HepG2 (cell line): ENCODE measurements at regions not wholly inside any gene's neighbourhood (a gene's known extent, or its start where the extent isn't known, plus 50 kb on each side); places are given as distances from the start of the nearest gene placed in this dataset.
A peak's percentile ranks its signal among the peaks of the same experiment; 100 is the strongest.

Source experiments
- AKAP8 ChIP-seq: sonication (generic); formaldehyde crosslinking; IDR thresholded peaks from 2 replicates; pipeline ENCODE4 v1.5.1; 2020; ENCODE audit warnings: mild to moderate bottlenecking, missing genetic modification reagents
- KDM2A ChIP-seq: sonication (generic); formaldehyde crosslinking; IDR thresholded peaks from 2 replicates; pipeline ENCODE4 v1.4.0; 2020; ENCODE audit warnings: low read depth, missing genetic modification reagents, borderline replicate concordance
- MED1 ChIP-seq: sonication (generic); formaldehyde crosslinking; IDR thresholded peaks from 2 replicates; pipeline ENCODE4 v1.4.0; 2020; ENCODE audit warnings: missing genetic modification reagents
- MED13 ChIP-seq: sonication (generic); formaldehyde crosslinking; IDR thresholded peaks from 2 replicates; pipeline ENCODE4 v1.5.0; 2020; ENCODE audit warnings: missing genetic modification reagents
- MIXL1 ChIP-seq: IDR thresholded peaks from 2 replicates; pipeline ENCODE4 v1.6.1; 2016
- MYC ChIP-seq: sonication (generic); formaldehyde crosslinking; IDR thresholded peaks from 2 replicates; pipeline ENCODE4 v1.9.0; 2021; ENCODE audit warnings: missing genetic modification reagents, borderline replicate concordance
- NCOA5 ChIP-seq: sonication (generic); formaldehyde crosslinking; IDR thresholded peaks from 2 replicates; pipeline ENCODE4 v1.4.0; 2020; ENCODE audit warnings: missing genetic modification reagents
- RAD51 ChIP-seq: fragments of 450-650 bp; IDR thresholded peaks from 2 replicates; pipeline ENCODE4 v1.6.1; 2016; ENCODE audit warnings: borderline replicate concordance
- REXO4 ChIP-seq: sonication (generic); formaldehyde crosslinking; IDR thresholded peaks from 2 replicates; pipeline ENCODE4 v1.8.0; 2022; ENCODE audit warnings: missing genetic modification reagents, mild to moderate bottlenecking, borderline replicate concordance
- SMAD1 ChIP-seq: sonication (generic); formaldehyde crosslinking; IDR thresholded peaks from 2 replicates; pipeline ENCODE4 v1.4.0; 2020; ENCODE audit warnings: missing genetic modification reagents, low read depth, mild to moderate bottlenecking, borderline replicate concordance
- TOE1 ChIP-seq: sonication (generic); formaldehyde crosslinking; IDR thresholded peaks from 2 replicates; pipeline ENCODE4 v1.4.0; 2020; ENCODE audit warnings: mild to moderate bottlenecking, missing genetic modification reagents
- TSC22D2 ChIP-seq: sonication (generic); formaldehyde crosslinking; IDR thresholded peaks from 2 replicates; pipeline ENCODE4 v1.5.1; 2020; ENCODE audit warnings: missing genetic modification reagents, mild to moderate bottlenecking, borderline replicate concordance
- U2AF2 ChIP-seq: fragments of 200-400 bp; formaldehyde crosslinking; IDR thresholded peaks from 2 replicates; pipeline ENCODE4 v1.6.1; 2017; ENCODE audit warnings: low read depth, mild to moderate bottlenecking, low read length
- ZBTB38 ChIP-seq: sonication (generic); formaldehyde crosslinking; IDR thresholded peaks from 2 replicates; pipeline ENCODE4 v1.5.1; 2020; ENCODE audit warnings: mild to moderate bottlenecking, missing genetic modification reagents
- ZBTB7A ChIP-seq: sonication (generic); formaldehyde crosslinking; IDR thresholded peaks from 2 replicates; pipeline ENCODE4 v1.8.0; 2022; ENCODE audit warnings: mild to moderate bottlenecking, missing genetic modification reagents
- ZC3H4 ChIP-seq: sonication (generic); formaldehyde crosslinking; IDR thresholded peaks from 2 replicates; pipeline ENCODE4 v1.4.0; 2020; ENCODE audit warnings: missing genetic modification reagents, borderline replicate concordance
- ZNF432 ChIP-seq: sonication (generic); formaldehyde crosslinking; IDR thresholded peaks from 2 replicates; pipeline ENCODE4 v1.5.0; 2020; ENCODE audit warnings: missing genetic modification reagents, mild to moderate bottlenecking, borderline replicate concordance
- ZNF782 ChIP-seq: sonication (generic); formaldehyde crosslinking; IDR thresholded peaks from 2 replicates; pipeline ENCODE4 v1.4.0; 2020; ENCODE audit warnings: missing genetic modification reagents, mild to moderate bottlenecking, borderline replicate concordance
- TF ChIP-seq, protein P1 (sequence below): sonication (generic); formaldehyde crosslinking; conservative IDR thresholded peaks from 2 replicates; pipeline ENCODE4 v1.8.0; 2022; ENCODE audit warnings: missing genetic modification reagents
- TF ChIP-seq, protein P2 (sequence below): sonication (generic); formaldehyde crosslinking; IDR thresholded peaks from 2 replicates; pipeline ENCODE4 v1.4.0; 2020; ENCODE audit warnings: missing genetic modification reagents, borderline replicate concordance
- TF ChIP-seq, protein P3 (sequence below): sonication (generic); formaldehyde crosslinking; IDR thresholded peaks from 2 replicates; pipeline ENCODE4 v1.9.0; 2021; ENCODE audit warnings: missing genetic modification reagents, borderline replicate concordance
- TF ChIP-seq, protein P4 (sequence below): sonication (generic); formaldehyde crosslinking; IDR thresholded peaks from 2 replicates; pipeline ENCODE4 v1.9.0; 2022; ENCODE audit warnings: missing genetic modification reagents, mild to moderate bottlenecking, borderline replicate concordance
- TF ChIP-seq, protein P5 (sequence below): sonication (generic); formaldehyde crosslinking; IDR thresholded peaks from 2 replicates; pipeline ENCODE4 v1.4.0; 2020; ENCODE audit warnings: missing genetic modification reagents, mild to moderate bottlenecking, borderline replicate concordance

DNA sequence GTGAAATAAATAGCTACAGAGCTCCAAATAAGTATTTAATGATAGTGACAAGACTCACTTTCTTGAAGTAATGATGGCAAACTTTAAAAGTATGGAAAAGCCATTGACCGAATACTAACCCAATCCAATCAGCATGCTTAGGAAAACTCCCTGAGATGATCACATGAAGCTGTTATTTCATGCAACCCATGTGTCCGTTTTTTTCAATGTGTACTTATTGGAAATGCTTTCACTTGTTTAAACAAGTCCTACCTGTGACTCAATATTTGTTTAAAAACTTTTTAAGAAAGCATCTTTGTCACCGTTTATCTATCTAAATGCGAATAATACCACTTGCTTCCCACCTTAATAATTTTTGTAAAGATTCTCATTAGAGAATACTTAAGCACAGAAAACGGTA, 185.8 kb downstream of the NRIP1 start (continued):
- TF ChIP-seq, protein P1, sequence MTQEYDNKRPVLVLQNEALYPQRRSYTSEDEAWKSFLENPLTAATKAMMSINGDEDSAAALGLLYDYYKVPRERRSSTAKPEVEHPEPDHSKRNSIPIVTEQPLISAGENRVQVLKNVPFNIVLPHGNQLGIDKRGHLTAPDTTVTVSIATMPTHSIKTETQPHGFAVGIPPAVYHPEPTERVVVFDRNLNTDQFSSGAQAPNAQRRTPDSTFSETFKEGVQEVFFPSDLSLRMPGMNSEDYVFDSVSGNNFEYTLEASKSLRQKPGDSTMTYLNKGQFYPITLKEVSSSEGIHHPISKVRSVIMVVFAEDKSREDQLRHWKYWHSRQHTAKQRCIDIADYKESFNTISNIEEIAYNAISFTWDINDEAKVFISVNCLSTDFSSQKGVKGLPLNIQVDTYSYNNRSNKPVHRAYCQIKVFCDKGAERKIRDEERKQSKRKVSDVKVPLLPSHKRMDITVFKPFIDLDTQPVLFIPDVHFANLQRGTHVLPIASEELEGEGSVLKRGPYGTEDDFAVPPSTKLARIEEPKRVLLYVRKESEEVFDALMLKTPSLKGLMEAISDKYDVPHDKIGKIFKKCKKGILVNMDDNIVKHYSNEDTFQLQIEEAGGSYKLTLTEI (CRISPR knock-in tag), result no peak
- no peak for TF ChIP-seq MYC (CRISPR knock-in tag)
- no peak for TF ChIP-seq TSC22D2
- TF ChIP-seq U2AF2, result no peak
- TF ChIP-seq ZNF782, result no peak
- TF ChIP-seq ZBTB38 (CRISPR knock-in tag), result no peak
- TF ChIP-seq AKAP8 (CRISPR knock-in tag), result no peak
- TF ChIP-seq, protein P2, sequence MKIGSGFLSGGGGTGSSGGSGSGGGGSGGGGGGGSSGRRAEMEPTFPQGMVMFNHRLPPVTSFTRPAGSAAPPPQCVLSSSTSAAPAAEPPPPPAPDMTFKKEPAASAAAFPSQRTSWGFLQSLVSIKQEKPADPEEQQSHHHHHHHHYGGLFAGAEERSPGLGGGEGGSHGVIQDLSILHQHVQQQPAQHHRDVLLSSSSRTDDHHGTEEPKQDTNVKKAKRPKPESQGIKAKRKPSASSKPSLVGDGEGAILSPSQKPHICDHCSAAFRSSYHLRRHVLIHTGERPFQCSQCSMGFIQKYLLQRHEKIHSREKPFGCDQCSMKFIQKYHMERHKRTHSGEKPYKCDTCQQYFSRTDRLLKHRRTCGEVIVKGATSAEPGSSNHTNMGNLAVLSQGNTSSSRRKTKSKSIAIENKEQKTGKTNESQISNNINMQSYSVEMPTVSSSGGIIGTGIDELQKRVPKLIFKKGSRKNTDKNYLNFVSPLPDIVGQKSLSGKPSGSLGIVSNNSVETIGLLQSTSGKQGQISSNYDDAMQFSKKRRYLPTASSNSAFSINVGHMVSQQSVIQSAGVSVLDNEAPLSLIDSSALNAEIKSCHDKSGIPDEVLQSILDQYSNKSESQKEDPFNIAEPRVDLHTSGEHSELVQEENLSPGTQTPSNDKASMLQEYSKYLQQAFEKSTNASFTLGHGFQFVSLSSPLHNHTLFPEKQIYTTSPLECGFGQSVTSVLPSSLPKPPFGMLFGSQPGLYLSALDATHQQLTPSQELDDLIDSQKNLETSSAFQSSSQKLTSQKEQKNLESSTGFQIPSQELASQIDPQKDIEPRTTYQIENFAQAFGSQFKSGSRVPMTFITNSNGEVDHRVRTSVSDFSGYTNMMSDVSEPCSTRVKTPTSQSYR (CRISPR knock-in tag), result peak; percentile 42; the same call in 1 of the 2 replicates
- TF ChIP-seq, protein P3, sequence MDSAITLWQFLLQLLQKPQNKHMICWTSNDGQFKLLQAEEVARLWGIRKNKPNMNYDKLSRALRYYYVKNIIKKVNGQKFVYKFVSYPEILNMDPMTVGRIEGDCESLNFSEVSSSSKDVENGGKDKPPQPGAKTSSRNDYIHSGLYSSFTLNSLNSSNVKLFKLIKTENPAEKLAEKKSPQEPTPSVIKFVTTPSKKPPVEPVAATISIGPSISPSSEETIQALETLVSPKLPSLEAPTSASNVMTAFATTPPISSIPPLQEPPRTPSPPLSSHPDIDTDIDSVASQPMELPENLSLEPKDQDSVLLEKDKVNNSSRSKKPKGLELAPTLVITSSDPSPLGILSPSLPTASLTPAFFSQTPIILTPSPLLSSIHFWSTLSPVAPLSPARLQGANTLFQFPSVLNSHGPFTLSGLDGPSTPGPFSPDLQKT, result no peak
- TF ChIP-seq MED1, result peak; percentile 87
- no peak for TF ChIP-seq RAD51
- TF ChIP-seq REXO4 (CRISPR knock-in tag), result no peak
- no peak for TF ChIP-seq NCOA5
- no peak for TF ChIP-seq TOE1 (CRISPR knock-in tag)
- no peak for TF ChIP-seq KDM2A (CRISPR knock-in tag)
- no peak for TF ChIP-seq SMAD1 (CRISPR knock-in tag)
- TF ChIP-seq MIXL1 (CRISPR knock-in tag), result peak; percentile 82
- no peak for TF ChIP-seq ZBTB7A
- TF ChIP-seq, protein P4, sequence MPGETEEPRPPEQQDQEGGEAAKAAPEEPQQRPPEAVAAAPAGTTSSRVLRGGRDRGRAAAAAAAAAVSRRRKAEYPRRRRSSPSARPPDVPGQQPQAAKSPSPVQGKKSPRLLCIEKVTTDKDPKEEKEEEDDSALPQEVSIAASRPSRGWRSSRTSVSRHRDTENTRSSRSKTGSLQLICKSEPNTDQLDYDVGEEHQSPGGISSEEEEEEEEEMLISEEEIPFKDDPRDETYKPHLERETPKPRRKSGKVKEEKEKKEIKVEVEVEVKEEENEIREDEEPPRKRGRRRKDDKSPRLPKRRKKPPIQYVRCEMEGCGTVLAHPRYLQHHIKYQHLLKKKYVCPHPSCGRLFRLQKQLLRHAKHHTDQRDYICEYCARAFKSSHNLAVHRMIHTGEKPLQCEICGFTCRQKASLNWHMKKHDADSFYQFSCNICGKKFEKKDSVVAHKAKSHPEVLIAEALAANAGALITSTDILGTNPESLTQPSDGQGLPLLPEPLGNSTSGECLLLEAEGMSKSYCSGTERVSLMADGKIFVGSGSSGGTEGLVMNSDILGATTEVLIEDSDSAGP (CRISPR knock-in tag), result no peak
- TF ChIP-seq ZNF432 (CRISPR knock-in tag), result no peak
- TF ChIP-seq ZC3H4 (CRISPR knock-in tag), result no peak
- peak; percentile 86; the same call in 1 of the 2 replicates for TF ChIP-seq MED13 (CRISPR knock-in tag)
- TF ChIP-seq, protein P5, sequence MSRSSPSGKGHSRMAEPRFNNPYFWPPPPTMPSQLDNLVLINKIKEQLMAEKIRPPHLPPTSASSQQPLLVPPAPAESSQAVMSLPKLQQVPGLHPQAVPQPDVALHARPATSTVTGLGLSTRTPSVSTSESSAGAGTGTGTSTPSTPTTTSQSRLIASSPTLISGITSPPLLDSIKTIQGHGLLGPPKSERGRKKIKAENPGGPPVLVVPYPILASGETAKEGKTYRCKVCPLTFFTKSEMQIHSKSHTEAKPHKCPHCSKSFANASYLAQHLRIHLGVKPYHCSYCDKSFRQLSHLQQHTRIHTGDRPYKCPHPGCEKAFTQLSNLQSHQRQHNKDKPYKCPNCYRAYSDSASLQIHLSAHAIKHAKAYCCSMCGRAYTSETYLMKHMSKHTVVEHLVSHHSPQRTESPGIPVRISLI, result peak; percentile 98
